OCI-LY1 (cell line): ENCODE measurements at regions not wholly inside any gene's neighbourhood (a gene's known extent, or its start where the extent isn't known, plus 50 kb on each side); places are given as distances from the start of the nearest gene placed in this dataset.

Source experiments
- H2AFZ ChIP-seq: fragments of 200-600 bp; sonication (generic), shearing (Covaris generic); 2 replicates; pipeline ENCODE4 v1.6.0; 2014; ENCODE audit warnings: antibody characterized with exemption, mild to moderate bottlenecking, low read length
- H3F3A ChIP-seq: fragments of 200-600 bp; sonication (generic), shearing (Covaris generic); 2 replicates; pipeline ENCODE4 v1.6.0; 2014; ENCODE audit warnings: mild to moderate bottlenecking, antibody characterized with exemption, low read length, moderate library complexity; ENCODE audit not compliant: insufficient read depth
- H3K27ac ChIP-seq: fragments of 200-600 bp; sonication (generic); 2 replicates; pipeline ENCODE4 v1.5.1; 2014; ENCODE audit warnings: low read length, mixed run types, mild to moderate bottlenecking, low read depth; ENCODE audit not compliant: poor library complexity, severe bottlenecking
- H3K27me3 ChIP-seq: fragments of 200-600 bp; sonication (generic); 2 replicates; pipeline ENCODE4 v1.6.0; 2014; ENCODE audit warnings: antibody characterized with exemption, mild to moderate bottlenecking, low read length, moderate library complexity; ENCODE audit not compliant: insufficient read depth
- H3K36me3 ChIP-seq: fragments of 200-600 bp; sonication (generic); 2 replicates; pipeline ENCODE4 v1.6.1; 2014; ENCODE audit warnings: mild to moderate bottlenecking, antibody characterized with exemption, low read length, moderate library complexity, mixed read lengths; ENCODE audit not compliant: insufficient read depth
- H3K4me1 ChIP-seq: fragments of 200-600 bp; sonication (generic); 2 replicates; pipeline ENCODE4 v1.5.1; 2014; ENCODE audit warnings: mild to moderate bottlenecking, low read length, moderate library complexity; ENCODE audit not compliant: insufficient read depth, severe bottlenecking
- H3K4me2 ChIP-seq: fragments of 200-600 bp; sonication (generic), shearing (Covaris generic); 2 replicates; pipeline ENCODE4 v1.6.1; 2014; ENCODE audit warnings: low read length
- H3K4me3 ChIP-seq: fragments of 200-600 bp; sonication (generic); 2 replicates; pipeline ENCODE4 v1.5.1; 2014; ENCODE audit warnings: low read length, low read depth, mild to moderate bottlenecking, mixed read lengths; ENCODE audit not compliant: poor library complexity, severe bottlenecking
- H3K79me2 ChIP-seq: fragments of 200-600 bp; shearing (Covaris generic); 2 replicates; pipeline ENCODE4 v1.6.1; 2016; ENCODE audit warnings: mixed run types, low read length, mixed read lengths; ENCODE audit not compliant: insufficient read depth
- H3K9ac ChIP-seq: fragments of 200-600 bp; sonication (generic), shearing (Covaris generic); 2 replicates; pipeline ENCODE4 v1.6.1; 2014; ENCODE audit warnings: mild to moderate bottlenecking, low read length, mixed read lengths
- H3K9me2 ChIP-seq: fragments of 200-600 bp; sonication (generic), shearing (Covaris generic); 2 replicates; pipeline ENCODE4 v1.6.1; 2014; ENCODE audit warnings: low read depth, mild to moderate bottlenecking, low read length, mixed read lengths
- H3K9me3 ChIP-seq: fragments of 200-600 bp; shearing (Covaris generic); 2 replicates; pipeline ENCODE4 v1.6.1; 2014; ENCODE audit warnings: low read length, mixed read lengths
- H4K20me1 ChIP-seq: fragments of 200-600 bp; sonication (generic), shearing (Covaris generic); 2 replicates; pipeline ENCODE4 v1.6.0; 2016; ENCODE audit warnings: mild to moderate bottlenecking, low read length; ENCODE audit not compliant: insufficient read depth
- EZH2 ChIP-seq: fragments of 200-600 bp; sonication (generic), shearing (Covaris generic); IDR thresholded peaks from 2 replicates; pipeline ENCODE4 v1.8.0; 2017; ENCODE audit warnings: borderline replicate concordance, mixed run types, mild to moderate bottlenecking, antibody characterized with exemption, low read length, moderate library complexity, mixed read lengths
- TF ChIP-seq, protein P1 (sequence below): fragments of 200-600 bp; sonication (generic), shearing (Covaris generic); IDR thresholded peaks from 2 replicates; pipeline ENCODE4 v1.5.1; 2017; ENCODE audit warnings: mild to moderate bottlenecking, antibody characterized with exemption, low read length, moderate library complexity, mixed read lengths

GRCh38 chr2:145494441-145494840 lies 974.5 kb upstream of the ZEB2 start:
- H3K9me3 ChIP-seq, result peaks cover 15% of the 10 kb centered on the region
- H4K20me1 ChIP-seq, result no peaks in the 10 kb centered on the region
- peaks cover 5% of the 10 kb centered on the region for H3K4me1 ChIP-seq
- H3K4me2 ChIP-seq, result no peak overlapping the region
- no peaks in the 10 kb centered on the region for H3K79me2 ChIP-seq
- H3K4me3 ChIP-seq, result no peak overlapping the region
- H3F3A ChIP-seq, result no peaks in the 10 kb centered on the region
- no peaks in the 10 kb centered on the region for H3K9me2 ChIP-seq
- H3K9ac ChIP-seq, result no peak overlapping the region
- no peak overlapping the region for H2AFZ ChIP-seq
- H3K27me3 ChIP-seq, result no peaks in the 10 kb centered on the region
- H3K36me3 ChIP-seq, result no peaks in the 10 kb centered on the region
- TF ChIP-seq, protein P1, sequence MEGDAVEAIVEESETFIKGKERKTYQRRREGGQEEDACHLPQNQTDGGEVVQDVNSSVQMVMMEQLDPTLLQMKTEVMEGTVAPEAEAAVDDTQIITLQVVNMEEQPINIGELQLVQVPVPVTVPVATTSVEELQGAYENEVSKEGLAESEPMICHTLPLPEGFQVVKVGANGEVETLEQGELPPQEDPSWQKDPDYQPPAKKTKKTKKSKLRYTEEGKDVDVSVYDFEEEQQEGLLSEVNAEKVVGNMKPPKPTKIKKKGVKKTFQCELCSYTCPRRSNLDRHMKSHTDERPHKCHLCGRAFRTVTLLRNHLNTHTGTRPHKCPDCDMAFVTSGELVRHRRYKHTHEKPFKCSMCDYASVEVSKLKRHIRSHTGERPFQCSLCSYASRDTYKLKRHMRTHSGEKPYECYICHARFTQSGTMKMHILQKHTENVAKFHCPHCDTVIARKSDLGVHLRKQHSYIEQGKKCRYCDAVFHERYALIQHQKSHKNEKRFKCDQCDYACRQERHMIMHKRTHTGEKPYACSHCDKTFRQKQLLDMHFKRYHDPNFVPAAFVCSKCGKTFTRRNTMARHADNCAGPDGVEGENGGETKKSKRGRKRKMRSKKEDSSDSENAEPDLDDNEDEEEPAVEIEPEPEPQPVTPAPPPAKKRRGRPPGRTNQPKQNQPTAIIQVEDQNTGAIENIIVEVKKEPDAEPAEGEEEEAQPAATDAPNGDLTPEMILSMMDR, result no peak
- TF ChIP-seq EZH2, result no peak
- H3K27ac ChIP-seq, result no peak overlapping the region

DNA sequence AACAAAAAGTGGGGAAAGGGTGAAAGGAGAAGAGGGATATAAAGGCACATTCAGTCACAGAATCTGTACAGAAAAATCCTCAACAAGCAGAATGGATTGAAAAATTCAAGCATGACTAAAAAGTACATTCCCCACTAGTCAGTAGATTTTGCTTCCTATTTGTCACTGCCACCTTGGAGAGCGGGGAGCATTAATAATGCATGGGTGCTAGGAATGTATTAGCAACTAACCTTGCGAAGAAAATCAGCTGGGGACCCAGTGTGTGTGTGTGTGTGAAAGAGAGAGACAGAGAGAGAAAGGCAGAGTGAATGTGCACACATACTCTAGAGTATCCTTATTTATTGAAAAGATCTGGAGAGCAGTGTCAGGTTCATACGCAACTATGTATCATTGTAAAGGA lies 968.7 kb upstream of the ZEB2 start:
- no peak overlapping the region for H3K9ac ChIP-seq
- TF ChIP-seq, protein P1, result no peak
- no peak for TF ChIP-seq EZH2
- H3K9me2 ChIP-seq, result no peaks in the 10 kb centered on the region
- H3K4me3 ChIP-seq, result no peak overlapping the region
- H3K79me2 ChIP-seq, result no peaks in the 10 kb centered on the region
- no peaks in the 10 kb centered on the region for H3K36me3 ChIP-seq
- peaks cover 15% of the 10 kb centered on the region for H3K9me3 ChIP-seq
- no peak overlapping the region for H3K27ac ChIP-seq
- H3K4me1 ChIP-seq, result peaks cover 17% of the 10 kb centered on the region
- no peaks in the 10 kb centered on the region for H4K20me1 ChIP-seq
- H2AFZ ChIP-seq, result no peak overlapping the region
- no peaks in the 10 kb centered on the region for H3F3A ChIP-seq
- H3K4me2 ChIP-seq, result no peak overlapping the region
- no peaks in the 10 kb centered on the region for H3K27me3 ChIP-seq

DNA sequence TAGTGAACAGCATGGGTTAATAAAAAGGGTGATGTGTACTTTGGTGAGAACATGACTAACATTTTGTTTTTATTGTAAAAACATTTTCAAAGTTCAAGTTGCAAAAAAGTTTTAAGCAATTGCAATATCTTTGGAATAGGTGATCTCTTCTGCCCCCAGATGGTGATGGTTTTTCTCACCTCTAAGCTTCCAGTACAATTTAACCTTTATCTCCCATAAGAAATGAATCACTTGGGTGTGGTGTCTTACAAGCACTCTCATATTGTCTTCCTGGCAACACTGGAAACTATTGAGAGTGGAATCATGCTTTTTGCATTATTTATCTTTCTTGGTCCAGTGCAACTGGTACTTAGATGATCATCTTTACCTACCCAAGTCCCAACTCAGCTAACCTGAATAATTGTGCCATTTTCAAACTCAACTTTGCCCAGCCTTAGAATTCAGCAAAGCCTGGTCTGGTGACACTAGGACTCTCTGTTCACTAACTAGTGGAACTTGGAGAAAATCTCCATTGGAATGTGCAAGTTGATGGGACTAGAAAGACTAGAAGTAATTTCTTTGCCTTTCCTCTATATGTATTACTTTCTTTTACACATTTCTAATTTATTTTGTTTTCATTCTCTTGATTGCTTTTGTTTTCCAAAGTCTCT lies 964.7 kb upstream of the ZEB2 start:
- peaks cover 18% of the 10 kb centered on the region for H3K4me1 ChIP-seq
- no peaks in the 10 kb centered on the region for H3K36me3 ChIP-seq
- no peak overlapping the region for H3K4me2 ChIP-seq
- no peak overlapping the region for H3K4me3 ChIP-seq
- H3F3A ChIP-seq, result no peaks in the 10 kb centered on the region
- H2AFZ ChIP-seq, result 0 out of 2 replicates have a peak overlapping the region, but pooled peaks have one; percentile 72
- H3K79me2 ChIP-seq, result no peaks in the 10 kb centered on the region
- H3K27ac ChIP-seq, result peak overlapping the region; percentile 61
- no peaks in the 10 kb centered on the region for H3K9me3 ChIP-seq
- no peaks in the 10 kb centered on the region for H3K27me3 ChIP-seq
- no peaks in the 10 kb centered on the region for H4K20me1 ChIP-seq
- no peaks in the 10 kb centered on the region for H3K9me2 ChIP-seq
- H3K9ac ChIP-seq, result peak overlapping the region; percentile 11; the same call in 1 of the 2 replicates
- TF ChIP-seq, protein P1, result peak; percentile 65
- no peak for TF ChIP-seq EZH2
